OCI-LY3 (cell line): ENCODE measurements at regions not wholly inside any gene's neighbourhood (a gene's known extent, or its start where the extent isn't known, plus 50 kb on each side); places are given as distances from the start of the nearest gene placed in this dataset.

Source experiments
- EZH2phosphoT487 ChIP-seq: fragments of 200-600 bp; shearing (Covaris generic); IDR thresholded peaks from 2 replicates; pipeline ENCODE4 v1.6.1; 2018; ENCODE audit warnings: antibody characterized with exemption, mixed run types, low read depth
- TF ChIP-seq, protein P1 (sequence below): fragments of 200-600, 300-600 bp; sonication (generic); IDR thresholded peaks from 2 replicates; pipeline ENCODE4 v1.5.1; 2014; ENCODE audit warnings: antibody characterized with exemption, low read length, low read depth

DNA sequence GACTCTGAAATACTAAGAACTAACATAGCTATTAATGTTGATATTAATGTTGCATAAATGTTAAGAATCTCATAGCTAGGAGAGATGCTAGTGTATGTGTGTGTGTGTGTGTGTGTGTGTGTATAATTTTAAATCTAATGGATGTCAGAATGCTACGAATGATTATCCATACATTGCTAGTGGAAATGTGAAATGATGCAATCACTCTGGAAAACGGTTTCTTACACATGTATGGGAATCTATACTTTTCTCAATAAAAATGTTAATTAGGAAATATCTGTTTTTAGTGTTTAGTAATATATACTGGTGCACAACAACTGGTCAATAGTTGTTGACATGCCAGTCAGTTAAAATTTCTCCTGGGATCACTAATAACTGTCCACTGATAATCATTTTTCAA is 908.8 kb upstream of the POU3F3 start:
- no peak for TF ChIP-seq EZH2phosphoT487
- TF ChIP-seq, protein P1, sequence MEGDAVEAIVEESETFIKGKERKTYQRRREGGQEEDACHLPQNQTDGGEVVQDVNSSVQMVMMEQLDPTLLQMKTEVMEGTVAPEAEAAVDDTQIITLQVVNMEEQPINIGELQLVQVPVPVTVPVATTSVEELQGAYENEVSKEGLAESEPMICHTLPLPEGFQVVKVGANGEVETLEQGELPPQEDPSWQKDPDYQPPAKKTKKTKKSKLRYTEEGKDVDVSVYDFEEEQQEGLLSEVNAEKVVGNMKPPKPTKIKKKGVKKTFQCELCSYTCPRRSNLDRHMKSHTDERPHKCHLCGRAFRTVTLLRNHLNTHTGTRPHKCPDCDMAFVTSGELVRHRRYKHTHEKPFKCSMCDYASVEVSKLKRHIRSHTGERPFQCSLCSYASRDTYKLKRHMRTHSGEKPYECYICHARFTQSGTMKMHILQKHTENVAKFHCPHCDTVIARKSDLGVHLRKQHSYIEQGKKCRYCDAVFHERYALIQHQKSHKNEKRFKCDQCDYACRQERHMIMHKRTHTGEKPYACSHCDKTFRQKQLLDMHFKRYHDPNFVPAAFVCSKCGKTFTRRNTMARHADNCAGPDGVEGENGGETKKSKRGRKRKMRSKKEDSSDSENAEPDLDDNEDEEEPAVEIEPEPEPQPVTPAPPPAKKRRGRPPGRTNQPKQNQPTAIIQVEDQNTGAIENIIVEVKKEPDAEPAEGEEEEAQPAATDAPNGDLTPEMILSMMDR = no peak
